H1 (cell line): ENCODE measurements at regions not wholly inside any gene's neighbourhood (a gene's known extent, or its start where the extent isn't known, plus 50 kb on each side); places are given as distances from the start of the nearest gene placed in this dataset.

ENCODE experiments used
- HDAC2 ChIP-seq, 2 experiments: fragments of 300-600 bp in 1 of 2; sonication (generic) in 1 of 2; IDR thresholded peaks; 2 replicates each; pipeline ENCODE4 v1.6.1; 2011 to 2012; ENCODE audit warnings: low read depth in 2 of 2, low read length in 2 of 2, mild to moderate bottlenecking in 2 of 2, moderate library complexity in 2 of 2, borderline replicate concordance in 1 of 2, inconsistent platforms in 1 of 2
- RXRA ChIP-seq: IDR thresholded peaks from 2 replicates; pipeline ENCODE4 v1.6.1; 2011; ENCODE audit warnings: low read depth, mild to moderate bottlenecking, low read length, moderate library complexity; ENCODE audit not compliant: insufficient read depth
- YY1 ChIP-seq: IDR thresholded peaks from 2 replicates; pipeline ENCODE4 v1.6.1; 2011; ENCODE audit warnings: low read depth, mild to moderate bottlenecking, low read length

- TF ChIP-seq RXRA (no peak), HDAC2 (IDR thresholded peaks at IDR 0.05; ENCODE audit: borderline replicate concordance in 1 of 2, low read depth in 2 of 2, low read length in 2 of 2) (no peak), YY1 (no peak)
Measured at GRCh38 chr16:87229230-87230188, 87.7 kb downstream of the C16orf95 start.
